HEK293 (cell line): ENCODE measurements at regions not wholly inside any gene's neighbourhood (a gene's known extent, or its start where the extent isn't known, plus 50 kb on each side); places are given as distances from the start of the nearest gene placed in this dataset.

Source experiments
- CTCF ChIA-PET: fragments of 350-600 bp; formaldehyde crosslinking; extraction: SDS; loops from one replicate; lab custom pipeline; 2021; ENCODE audit warnings: antibody characterized with exemption; lab: Yijun Ruan, JAX
- POLR2A ChIA-PET: fragments of 300-600 bp; formaldehyde crosslinking; extraction: SDS; loops from one replicate; lab custom pipeline; 2020; ENCODE audit warnings: antibody characterized with exemption, inconsistent platforms; lab: Yijun Ruan, JAX
- H3K27ac ChIP-seq: fragments of 200-500 bp; sonication (Bioruptor generic); 2 replicates; pipeline ENCODE4 v1.5.1; 2014; ENCODE audit warnings: low read depth, low read length, control low read depth, inconsistent platforms; ENCODE audit errors: extremely low read depth
- H3K36me3 ChIP-seq, 2 experiments: fragments of 200-500 bp in 1 of 2; sonication (Bioruptor generic) in 1 of 2; 1 replicate in 1 of 2; 2 replicates in 1 of 2; pipeline ENCODE4 v1.5.1; 2014 to 2017; ENCODE audit warnings: inconsistent platforms in 2 of 2, low read length in 2 of 2; ENCODE audit not compliant: control insufficient read depth in 2 of 2, insufficient read depth in 1 of 2
- H3K4me1 ChIP-seq: fragments of 200-500 bp; sonication (Bioruptor generic); 2 replicates; pipeline ENCODE4 v1.5.1; 2014; ENCODE audit warnings: mild to moderate bottlenecking, low read length, inconsistent platforms; ENCODE audit not compliant: control insufficient read depth, insufficient read depth
- H3K4me3 ChIP-seq: 2 replicates; pipeline ENCODE4 v1.5.1; 2011; ENCODE audit warnings: low read depth, mild to moderate bottlenecking, control low read depth, low read length, moderate library complexity
- H3K9me3 ChIP-seq: fragments of 200-500 bp; sonication (Bioruptor generic); 2 replicates; pipeline ENCODE4 v1.5.1; 2014; ENCODE audit warnings: low read depth, low read length, inconsistent platforms; ENCODE audit not compliant: control insufficient read depth, insufficient read depth
- HOXA7 ChIP-seq: sonication (generic); formaldehyde crosslinking; IDR thresholded peaks from 2 replicates; pipeline ENCODE4 v1.8.1; 2022; ENCODE audit warnings: missing genetic modification reagents, borderline replicate concordance
- KLF1 ChIP-seq: fragments of 450-650 bp; formaldehyde crosslinking; IDR thresholded peaks from 2 replicates; pipeline ENCODE4 v1.5.1; 2016; ENCODE audit warnings: missing biosample characterization, missing genetic modification characterization
- ZEB2 ChIP-seq: fragments of 450-650 bp; formaldehyde crosslinking; IDR thresholded peaks from 2 replicates; pipeline ENCODE4 v1.5.1; 2016; ENCODE audit warnings: missing biosample characterization, missing genetic modification characterization
- ZNF132 ChIP-seq: fragments of 450-650 bp; formaldehyde crosslinking; IDR thresholded peaks from 2 replicates; pipeline ENCODE4 v1.5.1; 2017; ENCODE audit warnings: missing biosample characterization, missing genetic modification characterization, borderline replicate concordance
- ZNF2 ChIP-seq: fragments of 450-650 bp; formaldehyde crosslinking; IDR thresholded peaks from 2 replicates; pipeline ENCODE4 v1.5.1; 2016; ENCODE audit warnings: missing biosample characterization, missing genetic modification characterization
- ZNF214 ChIP-seq: fragments of 450-650 bp; formaldehyde crosslinking; IDR thresholded peaks from 2 replicates; pipeline ENCODE4 v1.5.1; 2017; ENCODE audit warnings: missing biosample characterization, mild to moderate bottlenecking, missing genetic modification characterization, borderline replicate concordance
- ZNF292 ChIP-seq: fragments of 450-650 bp; formaldehyde crosslinking; IDR thresholded peaks from 2 replicates; pipeline ENCODE4 v1.5.1; 2016; ENCODE audit warnings: low read depth, missing biosample characterization, missing genetic modification characterization, borderline replicate concordance
- ZNF350 ChIP-seq: fragments of 450-650 bp; formaldehyde crosslinking; IDR thresholded peaks from 2 replicates; pipeline ENCODE4 v1.5.0; 2017; ENCODE audit warnings: missing biosample characterization, mild to moderate bottlenecking, missing genetic modification characterization
- ZNF433 ChIP-seq: fragments of 450-650 bp; formaldehyde crosslinking; IDR thresholded peaks from 2 replicates; pipeline ENCODE4 v1.5.1; 2016; ENCODE audit warnings: missing biosample characterization, missing genetic modification characterization, low read depth
- ZNF510 ChIP-seq: fragments of 450-650 bp; formaldehyde crosslinking; IDR thresholded peaks from 2 replicates; pipeline ENCODE4 v1.5.1; 2018; ENCODE audit warnings: mild to moderate bottlenecking, missing genetic modification characterization, missing biosample characterization; ENCODE audit not compliant: insufficient replicate concordance
- ZNF521 ChIP-seq: fragments of 450-650 bp; formaldehyde crosslinking; IDR thresholded peaks from 2 replicates; pipeline ENCODE4 v1.5.1; 2017; ENCODE audit warnings: missing biosample characterization, mild to moderate bottlenecking, missing genetic modification characterization
- ZNF544 ChIP-seq: fragments of 450-650 bp; formaldehyde crosslinking; IDR thresholded peaks from 2 replicates; pipeline ENCODE4 v1.5.0; 2017; ENCODE audit warnings: missing biosample characterization, missing genetic modification characterization
- ZNF707 ChIP-seq: fragments of 450-650 bp; formaldehyde crosslinking; IDR thresholded peaks from 2 replicates; pipeline ENCODE4 v1.5.1; 2016; ENCODE audit warnings: missing biosample characterization, missing genetic modification characterization
- TF ChIP-seq, protein P1 (sequence below): fragments of 450-650 bp; formaldehyde crosslinking; IDR thresholded peaks from 2 replicates; pipeline ENCODE4 v1.5.1; 2016; ENCODE audit warnings: missing biosample characterization, missing genetic modification characterization
- TF ChIP-seq, protein P2 (sequence below): fragments of 450-650 bp; formaldehyde crosslinking; IDR thresholded peaks from 2 replicates; pipeline ENCODE4 v1.5.1; 2016; ENCODE audit warnings: missing biosample characterization, missing genetic modification characterization
- TF ChIP-seq, protein P3 (sequence below): fragments of 450-650 bp; formaldehyde crosslinking; IDR thresholded peaks from 2 replicates; pipeline ENCODE4 v1.5.1; 2016; ENCODE audit warnings: missing biosample characterization, missing genetic modification characterization
- TF ChIP-seq, protein P4 (sequence below): fragments of 450-650 bp; IDR thresholded peaks from 2 replicates; pipeline ENCODE4 v1.5.1; 2018; ENCODE audit warnings: missing biosample characterization, missing genetic modification characterization
- TF ChIP-seq, protein P5 (sequence below): fragments of 450-650 bp; IDR thresholded peaks from 2 replicates; pipeline ENCODE4 v1.5.1; 2018; ENCODE audit warnings: missing biosample characterization, mild to moderate bottlenecking, missing genetic modification characterization

DNA sequence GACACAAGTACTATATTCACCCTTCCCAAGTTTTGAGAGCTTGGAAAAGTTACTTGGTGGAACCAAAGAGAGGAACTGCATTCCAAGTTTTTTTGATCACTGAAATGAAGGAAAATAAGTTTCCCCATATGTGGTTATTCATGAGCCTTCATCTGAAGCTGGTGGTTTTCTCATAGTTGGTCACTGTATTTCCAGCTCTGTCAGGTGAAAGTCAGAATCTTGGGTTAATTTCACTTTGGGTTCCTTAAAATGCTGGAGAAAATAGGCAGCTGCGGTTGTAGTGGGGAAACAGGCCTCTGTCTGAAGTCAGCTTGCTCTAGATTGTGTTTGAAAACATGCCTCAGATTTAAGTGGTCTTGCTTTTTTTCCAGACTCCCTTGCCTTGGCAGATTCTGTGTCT is 200.5 kb downstream of the HRH4 start:
- Histone ChIP-seq H3K4me3 (no peak overlapping the region), H3K27ac (no peak overlapping the region), H3K9me3 (no peaks in the 10 kb centered on the region), H3K36me3 (no peaks in the 10 kb centered on the region), H3K4me1 (no peaks in the 10 kb centered on the region; the same call in 1 of the 2 replicates)
- POLR2A ChIA-PET, result no interaction called here
- CTCF ChIA-PET, result interaction anchor here (0.6 to 1.0 kb wide), 2 partner anchors 61 to 66 kb away, joined by 3 to 4 read pairs; no protein-coding TSS in a partner anchor
- TF ChIP-seq, protein P1, sequence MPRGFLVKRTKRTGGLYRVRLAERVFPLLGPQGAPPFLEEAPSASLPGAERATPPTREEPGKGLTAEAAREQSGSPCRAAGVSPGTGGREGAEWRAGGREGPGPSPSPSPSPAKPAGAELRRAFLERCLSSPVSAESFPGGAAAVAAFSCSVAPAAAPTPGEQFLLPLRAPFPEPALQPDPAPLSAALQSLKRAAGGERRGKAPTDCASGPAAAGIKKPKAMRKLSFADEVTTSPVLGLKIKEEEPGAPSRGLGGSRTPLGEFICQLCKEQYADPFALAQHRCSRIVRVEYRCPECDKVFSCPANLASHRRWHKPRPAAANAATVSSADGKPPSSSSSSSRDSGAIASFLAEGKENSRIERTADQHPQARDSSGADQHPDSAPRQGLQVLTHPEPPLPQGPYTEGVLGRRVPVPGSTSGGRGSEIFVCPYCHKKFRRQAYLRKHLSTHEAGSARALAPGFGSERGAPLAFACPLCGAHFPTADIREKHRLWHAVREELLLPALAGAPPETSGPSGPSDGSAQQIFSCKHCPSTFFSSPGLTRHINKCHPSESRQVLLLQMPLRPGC (tag by site-specific recombination), result no peak
- TF ChIP-seq ZNF132 (tag by site-specific recombination), result no peak

DNA sequence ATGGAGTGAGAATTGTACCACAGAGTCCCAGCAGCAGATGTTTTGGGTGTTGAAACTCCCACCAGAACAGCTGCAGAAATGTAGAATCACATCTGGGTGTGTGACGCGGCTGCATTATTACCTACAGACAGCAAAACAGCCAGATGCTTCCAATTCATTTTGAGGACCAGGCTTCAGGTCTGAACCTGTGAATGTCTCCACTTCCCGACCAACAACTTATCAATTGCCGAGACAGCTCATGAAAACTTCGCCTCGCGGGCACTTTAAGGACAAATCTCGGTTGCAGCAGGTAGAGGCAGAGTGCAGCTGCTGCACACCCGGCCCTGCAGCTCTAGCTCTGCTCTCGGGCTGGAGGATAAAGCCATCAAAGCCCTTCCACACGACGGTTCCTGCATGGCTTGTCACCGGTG is 202.0 kb downstream of the HRH4 start:
- H3K4me1 ChIP-seq, result no peaks in the 10 kb centered on the region
- H3K4me3 ChIP-seq, result no peak overlapping the region
- TF ChIP-seq ZNF521 (tag by site-specific recombination), result no peak
- TF ChIP-seq ZNF544 (tag by site-specific recombination), result no peak
- TF ChIP-seq ZNF214 (tag by site-specific recombination), result no peak
- TF ChIP-seq ZNF707 (tag by site-specific recombination), result no peak
- ChIA-PET CTCF (interaction anchor here (1.1 kb wide), 1 partner anchor 62 kb away, joined by 3 read pairs; no protein-coding TSS in a partner anchor), POLR2A (no interaction called here)
- no peak overlapping the region for H3K27ac ChIP-seq
- H3K36me3 ChIP-seq, result no peaks in the 10 kb centered on the region
- no peaks in the 10 kb centered on the region for H3K9me3 ChIP-seq

DNA sequence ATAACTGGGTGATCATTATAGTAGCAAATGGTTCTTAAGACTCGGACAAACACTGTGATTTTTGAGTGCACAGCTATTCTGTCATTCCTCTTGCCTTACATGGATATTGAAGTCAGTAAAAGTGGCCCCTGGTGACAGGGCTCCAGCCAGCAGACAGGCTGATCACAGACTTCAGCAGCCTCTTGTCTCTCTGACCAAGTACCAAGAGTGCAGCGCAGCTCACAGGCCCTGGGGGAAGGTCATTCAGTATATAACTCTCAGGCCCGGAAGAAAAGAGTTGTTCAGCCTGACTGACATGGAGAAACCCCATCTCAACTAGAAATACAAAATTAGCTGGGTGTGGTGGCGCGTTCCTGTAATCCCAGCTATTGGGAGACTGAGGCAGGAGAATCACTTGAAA is 202.6 kb downstream of the HRH4 start:
- CTCF ChIA-PET, result interaction anchor here (0.6 to 1.1 kb wide), 2 partner anchors 63 to 937 kb away, joined by 3 read pairs; no protein-coding TSS in a partner anchor
- H3K27ac ChIP-seq, result no peak overlapping the region
- no peaks in the 10 kb centered on the region for H3K4me1 ChIP-seq
- no peaks in the 10 kb centered on the region for H3K36me3 ChIP-seq
- H3K4me3 ChIP-seq, result no peak overlapping the region
- TF ChIP-seq, protein P2, sequence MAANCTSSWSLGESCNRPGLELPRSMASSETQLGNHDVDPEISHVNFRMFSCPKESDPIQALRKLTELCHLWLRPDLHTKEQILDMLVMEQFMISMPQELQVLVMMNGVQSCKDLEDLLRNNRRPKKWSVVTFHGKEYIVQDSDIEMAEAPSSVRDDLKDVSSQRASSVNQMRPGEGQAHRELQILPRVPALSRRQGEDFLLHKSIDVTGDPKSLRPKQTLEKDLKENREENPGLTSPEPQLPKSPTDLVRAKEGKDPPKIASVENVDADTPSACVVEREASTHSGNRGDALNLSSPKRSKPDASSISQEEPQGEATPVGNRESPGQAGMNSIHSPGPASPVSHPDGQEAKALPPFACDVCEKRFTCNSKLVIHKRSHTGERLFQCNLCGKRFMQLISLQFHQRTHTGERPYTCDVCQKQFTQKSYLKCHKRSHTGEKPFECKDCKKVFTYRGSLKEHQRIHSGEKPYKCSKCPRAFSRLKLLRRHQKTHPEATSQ (tag by site-specific recombination), result no peak
- no peak for TF ChIP-seq ZNF2 (tag by site-specific recombination)
- TF ChIP-seq ZNF292 (tag by site-specific recombination), result no peak
- TF ChIP-seq KLF1, result no peak
- no peak for TF ChIP-seq ZNF510 (tag by site-specific recombination)
- TF ChIP-seq HOXA7, result no peak
- no peak for TF ChIP-seq ZNF132 (tag by site-specific recombination)
- TF ChIP-seq, protein P3, sequence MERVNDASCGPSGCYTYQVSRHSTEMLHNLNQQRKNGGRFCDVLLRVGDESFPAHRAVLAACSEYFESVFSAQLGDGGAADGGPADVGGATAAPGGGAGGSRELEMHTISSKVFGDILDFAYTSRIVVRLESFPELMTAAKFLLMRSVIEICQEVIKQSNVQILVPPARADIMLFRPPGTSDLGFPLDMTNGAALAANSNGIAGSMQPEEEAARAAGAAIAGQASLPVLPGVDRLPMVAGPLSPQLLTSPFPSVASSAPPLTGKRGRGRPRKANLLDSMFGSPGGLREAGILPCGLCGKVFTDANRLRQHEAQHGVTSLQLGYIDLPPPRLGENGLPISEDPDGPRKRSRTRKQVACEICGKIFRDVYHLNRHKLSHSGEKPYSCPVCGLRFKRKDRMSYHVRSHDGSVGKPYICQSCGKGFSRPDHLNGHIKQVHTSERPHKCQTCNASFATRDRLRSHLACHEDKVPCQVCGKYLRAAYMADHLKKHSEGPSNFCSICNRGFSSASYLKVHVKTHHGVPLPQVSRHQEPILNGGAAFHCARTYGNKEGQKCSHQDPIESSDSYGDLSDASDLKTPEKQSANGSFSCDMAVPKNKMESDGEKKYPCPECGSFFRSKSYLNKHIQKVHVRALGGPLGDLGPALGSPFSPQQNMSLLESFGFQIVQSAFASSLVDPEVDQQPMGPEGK (tag by site-specific recombination), result no peak
- TF ChIP-seq, protein P1 (tag by site-specific recombination), result no peak
- no peak for TF ChIP-seq ZNF433 (tag by site-specific recombination)
- TF ChIP-seq, protein P4, sequence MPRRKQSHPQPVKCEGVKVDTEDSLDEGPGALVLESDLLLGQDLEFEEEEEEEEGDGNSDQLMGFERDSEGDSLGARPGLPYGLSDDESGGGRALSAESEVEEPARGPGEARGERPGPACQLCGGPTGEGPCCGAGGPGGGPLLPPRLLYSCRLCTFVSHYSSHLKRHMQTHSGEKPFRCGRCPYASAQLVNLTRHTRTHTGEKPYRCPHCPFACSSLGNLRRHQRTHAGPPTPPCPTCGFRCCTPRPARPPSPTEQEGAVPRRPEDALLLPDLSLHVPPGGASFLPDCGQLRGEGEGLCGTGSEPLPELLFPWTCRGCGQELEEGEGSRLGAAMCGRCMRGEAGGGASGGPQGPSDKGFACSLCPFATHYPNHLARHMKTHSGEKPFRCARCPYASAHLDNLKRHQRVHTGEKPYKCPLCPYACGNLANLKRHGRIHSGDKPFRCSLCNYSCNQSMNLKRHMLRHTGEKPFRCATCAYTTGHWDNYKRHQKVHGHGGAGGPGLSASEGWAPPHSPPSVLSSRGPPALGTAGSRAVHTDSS (tag by site-specific recombination), result no peak
- TF ChIP-seq, protein P5, sequence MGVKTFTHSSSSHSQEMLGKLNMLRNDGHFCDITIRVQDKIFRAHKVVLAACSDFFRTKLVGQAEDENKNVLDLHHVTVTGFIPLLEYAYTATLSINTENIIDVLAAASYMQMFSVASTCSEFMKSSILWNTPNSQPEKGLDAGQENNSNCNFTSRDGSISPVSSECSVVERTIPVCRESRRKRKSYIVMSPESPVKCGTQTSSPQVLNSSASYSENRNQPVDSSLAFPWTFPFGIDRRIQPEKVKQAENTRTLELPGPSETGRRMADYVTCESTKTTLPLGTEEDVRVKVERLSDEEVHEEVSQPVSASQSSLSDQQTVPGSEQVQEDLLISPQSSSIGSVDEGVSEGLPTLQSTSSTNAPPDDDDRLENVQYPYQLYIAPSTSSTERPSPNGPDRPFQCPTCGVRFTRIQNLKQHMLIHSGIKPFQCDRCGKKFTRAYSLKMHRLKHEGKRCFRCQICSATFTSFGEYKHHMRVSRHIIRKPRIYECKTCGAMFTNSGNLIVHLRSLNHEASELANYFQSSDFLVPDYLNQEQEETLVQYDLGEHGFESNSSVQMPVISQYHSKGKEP (tag by site-specific recombination), result no peak
- no peak for TF ChIP-seq ZNF350 (tag by site-specific recombination)
- no peak for TF ChIP-seq ZEB2 (tag by site-specific recombination)
- TF ChIP-seq, all 188 proteins: peak for 0
- POLR2A ChIA-PET, result no interaction called here
- H3K9me3 ChIP-seq, result no peaks in the 10 kb centered on the region
